Panc1 (cell line): ENCODE measurements at regions not wholly inside any gene's neighbourhood (a gene's known extent, or its start where the extent isn't known, plus 50 kb on each side); places are given as distances from the start of the nearest gene placed in this dataset.

ENCODE experiments used
- ATAC-seq: fragments of 200-7000 bp; cut with Tn5 transposase; 2 replicates; pipeline ENCODE4 v1.9.1; 2020; ENCODE audit warnings: mild to moderate bottlenecking, moderate library complexity
- BruUV-seq: library from RNA; stranded (reverse); fragments of 400-500 nt; replicated peaks from 2 replicates; lab custom pipeline; 2021; lab: Mats Ljungman, UMichigan
- CTCF ChIA-PET: fragments of 300-600 bp; sonication (Branson Sonifier 250); formaldehyde crosslinking; loops from one replicate; lab custom pipeline; 2022; ENCODE audit warnings: antibody characterized with exemption; lab: Charles Lee
- POLR2A ChIA-PET: fragments of 300-600 bp; sonication (Branson Sonifier 250); formaldehyde crosslinking; loops from one replicate; lab custom pipeline; 2022; ENCODE audit warnings: antibody characterized with exemption; lab: Charles Lee
- DNase-seq: peaks from one replicate; pipeline ENCODE4 v3.0.0-alpha.2; 2010; ENCODE audit warnings: low read depth, low spot score
- H3K27ac ChIP-seq: 2 replicates; pipeline ENCODE4 v1.5.1; 2011; ENCODE audit warnings: mild to moderate bottlenecking, low read length, inconsistent platforms
- H3K27me3 ChIP-seq: fragments of 200-500 bp; sonication (Bioruptor generic); 2 replicates; pipeline ENCODE4 v1.6.0; 2014; ENCODE audit warnings: low read length, inconsistent platforms; ENCODE audit not compliant: control insufficient read depth, insufficient read depth
- H3K36me3 ChIP-seq: fragments of 200-500 bp; sonication (Bioruptor generic); 2 replicates; pipeline ENCODE4 v1.5.1; 2014; ENCODE audit warnings: inconsistent platforms, mild to moderate bottlenecking, low read length, moderate library complexity; ENCODE audit not compliant: control insufficient read depth, insufficient read depth
- H3K4me1 ChIP-seq: 2 replicates; pipeline ENCODE4 v1.5.1; 2011; ENCODE audit warnings: inconsistent platforms, mild to moderate bottlenecking, low read length, moderate library complexity; ENCODE audit not compliant: control insufficient read depth, insufficient read depth
- H3K4me3 ChIP-seq, 2 experiments: 2 replicates each; pipeline ENCODE4 v1.5.1; 2011 to 2012; ENCODE audit warnings: low read depth in 2 of 2, low read length in 2 of 2, mild to moderate bottlenecking in 2 of 2, inconsistent platforms in 1 of 2, moderate library complexity in 1 of 2
- H3K9me3 ChIP-seq: fragments of 200-500 bp; sonication (Bioruptor generic); 2 replicates; pipeline ENCODE4 v1.5.1; 2014; ENCODE audit warnings: low read depth, mild to moderate bottlenecking, inconsistent platforms, low read length, moderate library complexity; ENCODE audit not compliant: control insufficient read depth, insufficient read depth
- CTCF ChIP-seq: fragments of 450-650 bp; IDR thresholded peaks from 2 replicates; pipeline ENCODE4 v1.5.1; 2017; ENCODE audit warnings: mild to moderate bottlenecking
- POLR2AphosphoS5 ChIP-seq: IDR thresholded peaks from 2 replicates; pipeline ENCODE4 v1.6.1; 2012; ENCODE audit warnings: mild to moderate bottlenecking, low read depth, low read length, moderate library complexity
- REST ChIP-seq, 2 experiments: IDR thresholded peaks; 2 replicates each; pipeline ENCODE4 v1.6.1; 2011 to 2012; ENCODE audit warnings: low read depth in 2 of 2, control low read depth in 1 of 2, low read length in 1 of 2, mild to moderate bottlenecking in 1 of 2, moderate library complexity in 1 of 2; ENCODE audit not compliant: insufficient read depth in 1 of 2
- SIN3A ChIP-seq: IDR thresholded peaks from 2 replicates; pipeline ENCODE4 v1.6.1; 2012; ENCODE audit warnings: low read depth, mild to moderate bottlenecking, low read length, moderate library complexity, borderline replicate concordance; ENCODE audit not compliant: insufficient read depth
- TCF7L2 ChIP-seq: IDR thresholded peaks from 2 replicates; pipeline ENCODE4 v1.6.1; 2011; ENCODE audit warnings: mild to moderate bottlenecking, low read depth, low read length, inconsistent platforms
- in situ Hi-C: cut with HindIII; loops from 2 replicates; pipeline ENCODE4 v1.10.0; 2016; ENCODE audit warnings: low sequenced_read_pairs, low pct_unique_long_range_greater_than_20kb
- intact Hi-C: fragments of 100-400 bp; cut with micrococcal nuclease; formaldehyde crosslinking; loops from one replicate; pipeline ENCODE4 v1.10.0; 2022; ENCODE audit not compliant: unreplicated experiment

GRCh38 chr7:83273699-83274098 lies 111.0 kb upstream of the PCLO start:
- ChIA-PET CTCF (no interaction called here), POLR2A (no interaction called here)
- Histone ChIP-seq H3K27ac (no peak overlapping the region), H3K27me3 (no peaks in the 10 kb centered on the region), H3K4me1 (no peaks in the 10 kb centered on the region), H3K4me3 (no peak overlapping the region), H3K36me3 (no peaks in the 10 kb centered on the region), H3K9me3 (no peaks in the 10 kb centered on the region)
- no TSS peak for BruUV-seq
- intact Hi-C loops = no loop called here
- in situ Hi-C loops = no loop called here
- ATAC-seq (no peak), DNase-seq (no peak)
- no peak for TF ChIP-seq SIN3A
- no peak for TF ChIP-seq CTCF
- TF ChIP-seq REST (IDR thresholded peaks at IDR 0.05; ENCODE audit: insufficient read depth in 1 of 2, low read depth in 2 of 2, low read length in 1 of 2) = no peak
- no peak for TF ChIP-seq POLR2AphosphoS5
- TF ChIP-seq TCF7L2 = no peak

- BruUV-seq = no TSS peak
- no peaks in the 10 kb centered on the region; the same call in 1 of the 2 replicates for H3K36me3 ChIP-seq
- no peak overlapping the region for H3K4me3 ChIP-seq
- H3K27ac ChIP-seq = no peak overlapping the region
- TF ChIP-seq CTCF (peak; percentile 47; the same call in 1 of the 2 replicates), TCF7L2 (no peak), POLR2AphosphoS5 (no peak)
- ChIA-PET CTCF (no interaction called here), POLR2A (no interaction called here)
- DNase-seq (peak; percentile 17), ATAC-seq (peak; percentile 75)
- H3K9me3 ChIP-seq = no peaks in the 10 kb centered on the region
- intact Hi-C loops (loop anchor here (2.0 kb wide), 1 partner anchor 461 kb away; no protein-coding TSS in a partner anchor), in situ Hi-C loops (no loop called here)
- H3K4me1 ChIP-seq = no peaks in the 10 kb centered on the region
- no peaks in the 10 kb centered on the region for H3K27me3 ChIP-seq
These were observed 108.8 kb upstream of the PCLO start for GRCh38 chr7:83271212-83272099.
